PC-3 (cell line): ENCODE measurements at regions not wholly inside any gene's neighbourhood (a gene's known extent, or its start where the extent isn't known, plus 50 kb on each side); places are given as distances from the start of the nearest gene placed in this dataset.

ENCODE experiments used
- ATAC-seq: fragments of 200-7000 bp; cut with Tn5 transposase; 2 replicates; pipeline ENCODE4 v1.9.1; 2020; ENCODE audit warnings: mild to moderate bottlenecking, moderate library complexity
- BruUV-seq: library from RNA; stranded (reverse); fragments of 400-500 nt; replicated peaks from 2 replicates; lab custom pipeline; 2021; lab: Mats Ljungman, UMichigan
- CTCF ChIA-PET: fragments of 300-600 bp; sonication (Branson Sonifier 250); formaldehyde crosslinking; loops from one replicate; lab custom pipeline; 2022; ENCODE audit warnings: antibody characterized with exemption; lab: Charles Lee
- POLR2A ChIA-PET: fragments of 300-600 bp; sonication (Branson Sonifier 250); formaldehyde crosslinking; loops from one replicate; lab custom pipeline; 2022; ENCODE audit warnings: antibody characterized with exemption; ENCODE audit not compliant: unreplicated experiment; lab: Charles Lee
- DNase-seq: peaks from one replicate; pipeline ENCODE4 v3.0.0-alpha.2; 2015
- H2AFZ ChIP-seq: fragments of 300-600 bp; sonication (generic); 2 replicates; pipeline ENCODE4 v1.6.0; 2016; ENCODE audit warnings: antibody characterized with exemption, low read length
- H3F3A ChIP-seq: fragments of 300-600 bp; sonication (generic); one replicate; pipeline ENCODE4 v1.6.0; 2017; ENCODE audit warnings: antibody characterized with exemption, low read length, control low read depth, mild to moderate bottlenecking; ENCODE audit not compliant: unreplicated experiment
- H3K27ac ChIP-seq: fragments of 300-600 bp; sonication (generic); 2 replicates; pipeline ENCODE4 v1.5.1; 2016; ENCODE audit warnings: mild to moderate bottlenecking, low read length
- H3K27me3 ChIP-seq: fragments of 300-600 bp; sonication (generic); 2 replicates; pipeline ENCODE4 v1.6.1; 2016; ENCODE audit warnings: low read length, mixed read lengths
- H3K36me3 ChIP-seq: fragments of 300-600 bp; sonication (generic); 2 replicates; pipeline ENCODE4 v1.6.1; 2016; ENCODE audit warnings: low read depth, mixed run types, low read length, mixed read lengths
- H3K4me1 ChIP-seq: fragments of 300-600 bp; sonication (generic); 2 replicates; pipeline ENCODE4 v1.5.1; 2016; ENCODE audit warnings: low read length; ENCODE audit not compliant: insufficient read depth
- H3K4me2 ChIP-seq: fragments of 300-600 bp; sonication (generic); 2 replicates; pipeline ENCODE4 v1.6.0; 2016; ENCODE audit warnings: low read length
- H3K4me3 ChIP-seq: fragments of 300-600 bp; sonication (generic); 2 replicates; pipeline ENCODE4 v1.5.1; 2016; ENCODE audit warnings: mild to moderate bottlenecking, low read length, mixed read lengths
- H3K79me2 ChIP-seq: fragments of 300-600 bp; sonication (generic); 2 replicates; pipeline ENCODE4 v1.6.1; 2017; ENCODE audit warnings: low read length, mixed read lengths
- H3K9ac ChIP-seq: fragments of 300-600 bp; sonication (generic); 2 replicates; pipeline ENCODE4 v1.6.0; 2016; ENCODE audit warnings: mild to moderate bottlenecking, low read length
- H3K9me2 ChIP-seq: fragments of 300-600 bp; sonication (generic); replicated peaks from 2 replicates; pipeline ENCODE4 v1.6.1; 2016; ENCODE audit warnings: mixed run types, low read length, mixed read lengths
- H3K9me3 ChIP-seq: fragments of 300-600 bp; sonication (generic); 2 replicates; pipeline ENCODE4 v1.6.1; 2016; ENCODE audit warnings: low read length, mixed read lengths
- H4K20me1 ChIP-seq: fragments of 300-600 bp; sonication (generic); 2 replicates; pipeline ENCODE4 v1.6.1; 2016; ENCODE audit warnings: low read length, mixed read lengths
- CTCF ChIP-seq: fragments of 300-600 bp; sonication (generic); conservative IDR thresholded peaks from 2 replicates; pipeline ENCODE4 v1.5.1; 2017; ENCODE audit warnings: antibody characterized with exemption, low read depth, mild to moderate bottlenecking, low read length
- EZH2 ChIP-seq: fragments of 300-600 bp; sonication (generic); IDR thresholded peaks from one replicate; pipeline ENCODE4 v1.6.1; 2017; ENCODE audit warnings: antibody characterized with exemption, mild to moderate bottlenecking, low read length; ENCODE audit not compliant: unreplicated experiment
- EZH2phosphoT487 ChIP-seq: fragments of 300-600 bp; sonication (generic); IDR thresholded peaks from 2 replicates; pipeline ENCODE4 v1.6.1; 2018; ENCODE audit warnings: mild to moderate bottlenecking, antibody characterized with exemption, low read length, borderline replicate concordance
- intact Hi-C: fragments of 100-400 bp; cut with micrococcal nuclease; formaldehyde crosslinking; loops from 2 replicates; pipeline ENCODE4 v1.9.0; 2023

GRCh38 chrX:122591546-122591945, 592.5 kb upstream of the GRIA3 start:
- Histone ChIP-seq H3K9me3 (no peaks in the 10 kb centered on the region), H3K9me2 (no peaks in the 10 kb centered on the region), H3K27me3 (no peaks in the 10 kb centered on the region), H3K79me2 (no peaks in the 10 kb centered on the region), H3K9ac (no peak overlapping the region), H3K4me2 (no peak overlapping the region), H3K4me3 (no peak overlapping the region), H3K36me3 (no peaks in the 10 kb centered on the region), H4K20me1 (no peaks in the 10 kb centered on the region), H2AFZ (no peak overlapping the region), H3K4me1 (no peaks in the 10 kb centered on the region), H3K27ac (no peak overlapping the region), H3F3A (no peaks in the 10 kb centered on the region)
- TF ChIP-seq EZH2phosphoT487, result no peak
- no peak for TF ChIP-seq EZH2
- BruUV-seq, result no TSS peak
- no peak for DNase-seq
- no peak for ATAC-seq
- ChIA-PET CTCF (no interaction called here), POLR2A (no interaction called here)
- intact Hi-C loops, result no loop called here

- CTCF ChIA-PET, result no interaction called here
- ATAC-seq, result no peak
- H2AFZ ChIP-seq, result no peak overlapping the region
- H3K9me3 ChIP-seq, result no peaks in the 10 kb centered on the region
- no peaks in the 10 kb centered on the region for H3K36me3 ChIP-seq
- no peak for TF ChIP-seq CTCF
- no peak for TF ChIP-seq EZH2
- TF ChIP-seq EZH2phosphoT487, result no peak
- H3K4me1 ChIP-seq, result no peaks in the 10 kb centered on the region
- intact Hi-C loops, result no loop called here
- POLR2A ChIA-PET, result no interaction called here
- H3K9me2 ChIP-seq, result no peaks in the 10 kb centered on the region
- DNase-seq, result no peak
- H3K4me3 ChIP-seq, result no peak overlapping the region
- no TSS peak for BruUV-seq
- no peaks in the 10 kb centered on the region for H3K27me3 ChIP-seq
- H3K9ac ChIP-seq, result no peak overlapping the region
- H3K4me2 ChIP-seq, result no peak overlapping the region
- H3K27ac ChIP-seq, result no peak overlapping the region
- H3F3A ChIP-seq, result no peaks in the 10 kb centered on the region
- H3K79me2 ChIP-seq, result no peaks in the 10 kb centered on the region
- H4K20me1 ChIP-seq, result no peaks in the 10 kb centered on the region
Observed at GRCh38 chrX:122596998-122597397, 587.1 kb upstream of the GRIA3 start.

GRCh38 chrX:122622795-122623194, 561.3 kb upstream of the GRIA3 start:
- no peak overlapping the region for H3K9ac ChIP-seq
- H3K36me3 ChIP-seq, result no peaks in the 10 kb centered on the region
- no peak overlapping the region for H2AFZ ChIP-seq
- H3K4me3 ChIP-seq, result no peak overlapping the region
- H3K9me3 ChIP-seq, result no peaks in the 10 kb centered on the region
- no TSS peak for BruUV-seq
- DNase-seq, result no peak
- H3K4me2 ChIP-seq, result no peak overlapping the region
- H3K79me2 ChIP-seq, result no peaks in the 10 kb centered on the region
- no peaks in the 10 kb centered on the region for H3K27me3 ChIP-seq
- no peak overlapping the region for H3K27ac ChIP-seq
- H3F3A ChIP-seq, result no peaks in the 10 kb centered on the region
- no peak for TF ChIP-seq CTCF
- no peak for TF ChIP-seq EZH2
- TF ChIP-seq EZH2phosphoT487, result no peak
- H3K4me1 ChIP-seq, result no peaks in the 10 kb centered on the region
- POLR2A ChIA-PET, result no interaction called here
- CTCF ChIA-PET, result no interaction called here
- no peaks in the 10 kb centered on the region for H3K9me2 ChIP-seq
- intact Hi-C loops, result no loop called here
- ATAC-seq, result no peak
- no peaks in the 10 kb centered on the region for H4K20me1 ChIP-seq
